ENCODE measurements at regions not wholly inside any gene's neighbourhood (a gene's known extent, or its start where the extent isn't known, plus 50 kb on each side); places are given as distances from the start of the nearest gene placed in this dataset.

DNA sequence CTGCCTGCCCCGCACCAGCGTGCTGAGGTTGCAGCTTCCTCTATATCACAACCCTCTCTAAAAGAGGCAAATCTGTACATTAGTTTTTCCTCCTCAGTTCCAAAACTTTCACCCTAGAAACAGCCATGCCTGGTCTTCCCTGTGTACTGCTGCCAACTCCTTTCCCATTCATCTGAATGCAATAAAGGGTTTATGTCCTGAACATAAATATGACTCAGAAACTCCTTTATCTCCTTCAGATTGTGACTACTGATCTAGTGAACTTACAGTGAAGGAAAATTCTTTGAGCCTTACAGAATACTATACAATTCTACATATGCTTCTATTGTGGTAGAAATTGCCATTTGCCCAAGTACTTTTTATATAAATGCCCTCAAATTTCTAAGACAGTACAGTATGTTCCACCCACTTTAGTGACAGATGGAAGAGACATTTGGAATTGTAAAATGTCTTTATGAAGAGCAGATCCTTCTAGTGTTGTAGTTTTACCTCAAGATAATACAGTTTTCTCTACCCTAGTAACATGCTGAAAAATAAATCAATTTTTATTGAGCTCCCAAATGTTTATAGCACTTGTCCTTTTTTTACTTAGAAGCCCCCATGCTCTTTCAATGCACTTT lies 345.1 kb upstream of the SNX7 start:
- Histone ChIP-seq H3K4me3 (ENCODE audit: low read depth, low read length) (no peak overlapping the region), H3K36me3 (ENCODE audit: control insufficient read depth, insufficient read depth, low read length) (no peaks in the 10 kb centered on the region), H3K27me3 (ENCODE audit: control insufficient read depth, insufficient read depth, low read length) (no peaks in the 10 kb centered on the region)
- DNase-seq (ENCODE audit: low read depth): no peak
- TF ChIP-seq, protein P1, sequence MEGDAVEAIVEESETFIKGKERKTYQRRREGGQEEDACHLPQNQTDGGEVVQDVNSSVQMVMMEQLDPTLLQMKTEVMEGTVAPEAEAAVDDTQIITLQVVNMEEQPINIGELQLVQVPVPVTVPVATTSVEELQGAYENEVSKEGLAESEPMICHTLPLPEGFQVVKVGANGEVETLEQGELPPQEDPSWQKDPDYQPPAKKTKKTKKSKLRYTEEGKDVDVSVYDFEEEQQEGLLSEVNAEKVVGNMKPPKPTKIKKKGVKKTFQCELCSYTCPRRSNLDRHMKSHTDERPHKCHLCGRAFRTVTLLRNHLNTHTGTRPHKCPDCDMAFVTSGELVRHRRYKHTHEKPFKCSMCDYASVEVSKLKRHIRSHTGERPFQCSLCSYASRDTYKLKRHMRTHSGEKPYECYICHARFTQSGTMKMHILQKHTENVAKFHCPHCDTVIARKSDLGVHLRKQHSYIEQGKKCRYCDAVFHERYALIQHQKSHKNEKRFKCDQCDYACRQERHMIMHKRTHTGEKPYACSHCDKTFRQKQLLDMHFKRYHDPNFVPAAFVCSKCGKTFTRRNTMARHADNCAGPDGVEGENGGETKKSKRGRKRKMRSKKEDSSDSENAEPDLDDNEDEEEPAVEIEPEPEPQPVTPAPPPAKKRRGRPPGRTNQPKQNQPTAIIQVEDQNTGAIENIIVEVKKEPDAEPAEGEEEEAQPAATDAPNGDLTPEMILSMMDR (IDR thresholded peaks at IDR 0.05; ENCODE audit: insufficient read depth, low read length, poor library complexity, severe bottlenecking): no peak

- TF ChIP-seq, protein P1 (IDR thresholded peaks at IDR 0.05; ENCODE audit: insufficient read depth, low read length, poor library complexity, severe bottlenecking): no peak
- Histone ChIP-seq H3K36me3 (ENCODE audit: control insufficient read depth, insufficient read depth, low read length) (no peaks in the 10 kb centered on the region), H3K4me3 (ENCODE audit: low read depth, low read length) (no peak overlapping the region), H3K27me3 (ENCODE audit: control insufficient read depth, insufficient read depth, low read length) (no peaks in the 10 kb centered on the region)
- DNase-seq (ENCODE audit: low read depth): no peak
Measured at GRCh38 chr1:98315309-98315708, 346.2 kb upstream of the SNX7 start.

DNA sequence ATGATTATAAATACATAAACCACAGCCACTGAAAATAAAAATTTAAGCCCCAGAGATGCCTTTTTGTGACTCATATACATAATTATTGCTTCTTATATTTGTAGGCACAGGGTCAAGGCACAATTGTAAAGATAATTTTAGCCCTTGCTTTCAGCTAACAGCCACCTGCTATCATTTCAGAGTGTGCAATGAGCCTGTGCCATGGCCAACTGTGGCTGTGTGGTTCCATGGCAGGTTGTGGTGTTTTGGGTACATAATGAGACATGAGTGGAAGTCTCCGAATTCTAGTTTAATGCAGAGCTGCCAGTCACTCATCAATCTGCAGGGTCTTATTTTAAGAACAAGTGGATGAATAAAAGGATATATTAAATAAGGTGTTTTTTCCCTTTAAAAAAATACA lies 346.9 kb upstream of the SNX7 start:
- H3K4me3 ChIP-seq (ENCODE audit: low read depth, low read length): no peak overlapping the region
- H3K36me3 ChIP-seq (ENCODE audit: control insufficient read depth, insufficient read depth, low read length): no peaks in the 10 kb centered on the region
- TF ChIP-seq, protein P1 (IDR thresholded peaks at IDR 0.05; ENCODE audit: insufficient read depth, low read length, poor library complexity, severe bottlenecking): no peak
- no peak for DNase-seq (ENCODE audit: low read depth)
- no peaks in the 10 kb centered on the region for H3K27me3 ChIP-seq (ENCODE audit: control insufficient read depth, insufficient read depth, low read length)

GRCh38 chr1:98306517-98307089 lies 354.9 kb upstream of the SNX7 start:
- TF ChIP-seq, protein P1 (IDR thresholded peaks at IDR 0.05; ENCODE audit: insufficient read depth, low read length, poor library complexity, severe bottlenecking): no peak
- Histone ChIP-seq H3K36me3 (ENCODE audit: control insufficient read depth, insufficient read depth, low read length) (no peaks in the 10 kb centered on the region), H3K27me3 (ENCODE audit: control insufficient read depth, insufficient read depth, low read length) (no peaks in the 10 kb centered on the region), H3K4me3 (ENCODE audit: low read depth, low read length) (no peak overlapping the region)
- no peak for DNase-seq (ENCODE audit: low read depth)

DNA sequence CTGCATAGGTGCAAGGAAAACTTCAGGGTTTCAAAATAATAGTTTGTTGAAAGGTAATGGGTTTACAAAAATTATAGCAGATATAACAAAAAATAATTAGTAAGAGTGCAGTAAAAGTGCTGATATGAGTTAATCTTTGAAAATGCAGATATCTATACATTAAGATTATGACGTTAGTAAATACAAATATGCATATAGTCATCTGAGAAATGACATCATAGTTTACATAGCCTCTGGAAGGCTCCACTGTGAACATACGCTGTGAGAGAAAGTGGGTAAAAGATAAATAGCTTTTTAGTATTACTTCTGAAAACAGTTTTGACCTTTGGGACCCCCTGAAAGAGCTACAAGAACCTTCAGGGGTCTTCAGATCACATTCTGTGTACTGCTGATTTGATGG lies 356.2 kb upstream of the SNX7 start:
- TF ChIP-seq, protein P1 (IDR thresholded peaks at IDR 0.05; ENCODE audit: insufficient read depth, low read length, poor library complexity, severe bottlenecking): no peak
- Histone ChIP-seq H3K4me3 (ENCODE audit: low read depth, low read length) (no peak overlapping the region), H3K27me3 (ENCODE audit: control insufficient read depth, insufficient read depth, low read length) (no peaks in the 10 kb centered on the region), H3K36me3 (ENCODE audit: control insufficient read depth, insufficient read depth, low read length) (no peaks in the 10 kb centered on the region)
- no peak for DNase-seq (ENCODE audit: low read depth)

DNA sequence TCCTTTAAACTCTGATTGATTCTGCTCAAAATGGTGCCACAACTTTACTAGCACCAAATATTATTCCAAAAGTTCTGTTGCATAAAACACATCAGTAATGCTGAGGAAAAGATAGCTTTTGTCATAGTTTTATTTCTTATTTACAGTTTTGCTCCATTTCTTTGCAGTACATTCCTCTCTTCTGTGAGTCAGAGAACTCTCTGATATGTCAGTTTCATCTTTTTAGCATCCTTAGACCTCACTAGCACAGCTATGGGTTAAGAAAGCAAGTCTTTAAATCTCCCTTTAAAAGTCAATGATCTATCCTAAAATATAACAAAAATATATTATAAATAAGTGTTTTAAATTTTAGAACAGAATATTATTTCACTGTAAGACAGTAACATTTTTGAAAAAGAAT lies 356.6 kb upstream of the SNX7 start:
- H3K4me3 ChIP-seq (ENCODE audit: low read depth, low read length): no peak overlapping the region
- TF ChIP-seq, protein P1 (IDR thresholded peaks at IDR 0.05; ENCODE audit: insufficient read depth, low read length, poor library complexity, severe bottlenecking): no peak
- no peaks in the 10 kb centered on the region for H3K36me3 ChIP-seq (ENCODE audit: control insufficient read depth, insufficient read depth, low read length)
- H3K27me3 ChIP-seq (ENCODE audit: control insufficient read depth, insufficient read depth, low read length): no peaks in the 10 kb centered on the region
- DNase-seq (ENCODE audit: low read depth): no peak

All from kidney epithelial cell (primary cell).